GM19395 (cell line): ENCODE measurements at regions not wholly inside any gene's neighbourhood (a gene's known extent, or its start where the extent isn't known, plus 50 kb on each side); places are given as distances from the start of the nearest gene placed in this dataset.

Source experiments
- ATAC-seq: cut with Tn5 transposase; IDR thresholded peaks from one replicate; pipeline ENCODE4 v1.9.1; 2021; ENCODE audit warnings: mild to moderate bottlenecking, moderate library complexity; ENCODE audit not compliant: unreplicated experiment

- ATAC-seq, result no peak
Observed at GRCh38 chr13:109380457-109380856, 405.9 kb downstream of the IRS2 start.

GRCh38 chr13:109379930-109380329, 406.5 kb downstream of the IRS2 start:
- ATAC-seq, result no peak

- ATAC-seq, result no peak
Observed at GRCh38 chr13:109376936-109377335, 409.4 kb downstream of the IRS2 start.

- ATAC-seq, result no peak
Observed at GRCh38 chr13:109374609-109375200, 411.7 kb downstream of the IRS2 start.

- ATAC-seq, result no peak
Observed at GRCh38 chr13:109372666-109373065, 413.7 kb downstream of the IRS2 start.

- ATAC-seq, result no peak
Observed at GRCh38 chr13:109371066-109371465, 415.3 kb downstream of the IRS2 start.

GRCh38 chr13:109370496-109370895, 415.9 kb downstream of the IRS2 start:
- no peak for ATAC-seq

GRCh38 chr13:109369353-109370052, 416.9 kb downstream of the IRS2 start:
- no peak for ATAC-seq

- no peak for ATAC-seq
Observed at GRCh38 chr13:109368230-109368629, 418.2 kb downstream of the IRS2 start.

- no peak for ATAC-seq
Observed at GRCh38 chr13:109366525-109366924, 419.9 kb downstream of the IRS2 start.

GRCh38 chr13:109363431-109363830, 423.0 kb downstream of the IRS2 start:
- ATAC-seq, result no peak

- no peak for ATAC-seq
Observed at GRCh38 chr13:109362616-109363015, 423.8 kb downstream of the IRS2 start.

GRCh38 chr13:109361562-109362289, 424.7 kb downstream of the IRS2 start:
- no peak for ATAC-seq

- ATAC-seq, result no peak
Observed at GRCh38 chr13:109357751-109358471, 428.5 kb downstream of the IRS2 start.

- no peak for ATAC-seq
Observed at GRCh38 chr13:109355875-109356434, 430.4 kb downstream of the IRS2 start.

GRCh38 chr13:109355166-109355565, 431.2 kb downstream of the IRS2 start:
- no peak for ATAC-seq

GRCh38 chr13:109351236-109351635, 435.1 kb downstream of the IRS2 start:
- ATAC-seq, result no peak

- no peak for ATAC-seq
Observed at GRCh38 chr13:109348519-109349258, 437.7 kb downstream of the IRS2 start.

GRCh38 chr13:109346060-109346459, 440.3 kb downstream of the IRS2 start:
- ATAC-seq, result no peak

GRCh38 chr13:109345433-109345941, 440.9 kb downstream of the IRS2 start:
- ATAC-seq, result no peak
